Smooth muscle cell (in vitro differentiated cells): ENCODE measurements at regions not wholly inside any gene's neighbourhood (a gene's known extent, or its start where the extent isn't known, plus 50 kb on each side); places are given as distances from the start of the nearest gene placed in this dataset.

Experiments
- DNase-seq: peaks from one replicate; lab custom pipeline; 2025; ENCODE audit not compliant: unreplicated experiment; lab: John Stamatoyannopoulos, UW
- H2AFZ ChIP-seq: fragments of 200-600 bp; sonication (generic); 2 replicates; pipeline ENCODE4 v1.6.0; 2016; ENCODE audit warnings: antibody characterized with exemption, low read depth, mild to moderate bottlenecking
- H3F3A ChIP-seq: fragments of 200-600 bp; sonication (generic); 2 replicates; pipeline ENCODE4 v1.6.0; 2017; ENCODE audit warnings: antibody characterized with exemption, low read depth
- H3K27ac ChIP-seq: fragments of 200-600 bp; sonication (generic); 2 replicates; pipeline ENCODE4 v1.5.1; 2016; ENCODE audit warnings: low read depth, mild to moderate bottlenecking
- H3K27me3 ChIP-seq: fragments of 200-600 bp; sonication (generic); 2 replicates; pipeline ENCODE4 v1.6.1; 2016; ENCODE audit warnings: low read depth, mild to moderate bottlenecking
- H3K36me3 ChIP-seq: fragments of 200-600 bp; sonication (generic); 2 replicates; pipeline ENCODE4 v1.5.1; 2016; ENCODE audit warnings: low read depth
- H3K4me1 ChIP-seq: fragments of 200-600 bp; sonication (generic); 2 replicates; pipeline ENCODE4 v1.5.1; 2016; ENCODE audit warnings: low read depth
- H3K4me2 ChIP-seq: fragments of 200-600 bp; sonication (generic); 2 replicates; pipeline ENCODE4 v1.6.0; 2016; ENCODE audit warnings: mild to moderate bottlenecking
- H3K4me3 ChIP-seq: fragments of 200-600 bp; sonication (generic); 2 replicates; pipeline ENCODE4 v1.5.1; 2016; ENCODE audit warnings: mild to moderate bottlenecking
- H3K79me2 ChIP-seq: fragments of 200-600 bp; sonication (generic); 2 replicates; pipeline ENCODE4 v1.6.0; 2016; ENCODE audit warnings: low read depth, mild to moderate bottlenecking
- H3K9ac ChIP-seq: fragments of 200-600 bp; sonication (generic); 2 replicates; pipeline ENCODE4 v1.6.0; 2016; ENCODE audit warnings: low read depth
- H3K9me3 ChIP-seq: fragments of 200-600 bp; sonication (generic); replicated peaks from 2 replicates; pipeline ENCODE4 v1.5.1; 2016; ENCODE audit warnings: low read depth
- H4K20me1 ChIP-seq: fragments of 200-600 bp; sonication (generic); 2 replicates; pipeline ENCODE4 v1.6.0; 2016; ENCODE audit warnings: low read depth
- WGBS: methylation state at CpG from one replicate; pipeline ENCODE4 v1.1.7; 2016; ENCODE audit warnings: low lambda C conversion rate; 5-methylcytosine and 5-hydroxymethylcytosine counted together
- TF ChIP-seq, protein P1 (sequence below): fragments of 200-600 bp; sonication (generic); IDR thresholded peaks from 2 replicates; pipeline ENCODE4 v1.5.1; 2017; ENCODE audit warnings: borderline replicate concordance, mild to moderate bottlenecking, antibody characterized with exemption; ENCODE audit not compliant: insufficient read depth, poor library complexity, severe bottlenecking

DNA sequence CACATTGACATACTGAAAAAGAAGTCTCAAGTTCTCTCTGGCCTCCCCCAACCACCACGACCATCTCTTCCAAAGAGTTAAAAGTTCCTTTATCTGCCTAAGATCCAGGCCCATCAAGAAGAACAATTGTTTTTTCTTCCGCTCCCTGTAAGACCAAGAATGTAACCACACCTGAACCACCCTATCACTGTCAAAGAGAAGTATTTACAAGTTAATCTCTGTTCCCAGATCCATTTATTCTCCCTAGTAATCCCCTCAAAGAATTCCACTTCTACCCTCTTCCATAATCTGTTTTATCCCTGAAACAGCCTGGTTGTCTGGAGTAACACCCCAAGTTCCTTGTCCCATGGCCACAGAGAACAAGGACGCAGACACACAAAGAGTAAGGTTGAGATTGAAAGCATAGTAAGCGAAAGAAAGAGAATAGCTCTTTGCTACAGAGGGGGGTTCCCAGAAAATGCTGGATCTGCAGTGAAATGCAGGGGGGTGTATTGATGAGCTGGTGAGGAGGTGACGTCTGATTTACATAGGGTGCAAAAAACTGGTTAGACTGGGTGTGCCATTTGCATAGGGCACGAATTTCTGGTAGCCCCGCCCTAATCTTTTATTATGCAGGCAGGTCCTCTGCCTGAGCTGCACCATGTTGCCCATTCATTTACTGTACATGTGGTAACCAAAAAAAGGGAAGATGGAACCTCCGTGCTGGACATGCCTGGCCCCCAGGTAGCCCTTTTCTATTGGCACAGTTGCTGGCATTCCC, 122.0 kb downstream of the SKIDA1 start:
- DNase-seq, result no peak
- 87% methylated on average over 8 of the region's 8 CpGs for whole genome bisulfite sequencing

GRCh38 chr10:21402606-21403083, 122.8 kb downstream of the SKIDA1 start:
- Histone ChIP-seq H3K9ac (no peak overlapping the region), H3K36me3 (no peaks in the 10 kb centered on the region), H3K27ac (peak overlapping the region; percentile 8), H3K4me3 (no peak overlapping the region), H4K20me1 (no peaks in the 10 kb centered on the region), H3K27me3 (no peaks in the 10 kb centered on the region), H3K4me2 (no peak overlapping the region), H3K9me3 (no peaks in the 10 kb centered on the region), H3F3A (peaks cover 5% of the 10 kb centered on the region), H3K4me1 (peaks cover 18% of the 10 kb centered on the region), H2AFZ (peak overlapping the region; percentile 18), H3K79me2 (no peaks in the 10 kb centered on the region)
- WGBS, result 71% methylated on average over 4 of the region's 4 CpGs
- TF ChIP-seq, protein P1, sequence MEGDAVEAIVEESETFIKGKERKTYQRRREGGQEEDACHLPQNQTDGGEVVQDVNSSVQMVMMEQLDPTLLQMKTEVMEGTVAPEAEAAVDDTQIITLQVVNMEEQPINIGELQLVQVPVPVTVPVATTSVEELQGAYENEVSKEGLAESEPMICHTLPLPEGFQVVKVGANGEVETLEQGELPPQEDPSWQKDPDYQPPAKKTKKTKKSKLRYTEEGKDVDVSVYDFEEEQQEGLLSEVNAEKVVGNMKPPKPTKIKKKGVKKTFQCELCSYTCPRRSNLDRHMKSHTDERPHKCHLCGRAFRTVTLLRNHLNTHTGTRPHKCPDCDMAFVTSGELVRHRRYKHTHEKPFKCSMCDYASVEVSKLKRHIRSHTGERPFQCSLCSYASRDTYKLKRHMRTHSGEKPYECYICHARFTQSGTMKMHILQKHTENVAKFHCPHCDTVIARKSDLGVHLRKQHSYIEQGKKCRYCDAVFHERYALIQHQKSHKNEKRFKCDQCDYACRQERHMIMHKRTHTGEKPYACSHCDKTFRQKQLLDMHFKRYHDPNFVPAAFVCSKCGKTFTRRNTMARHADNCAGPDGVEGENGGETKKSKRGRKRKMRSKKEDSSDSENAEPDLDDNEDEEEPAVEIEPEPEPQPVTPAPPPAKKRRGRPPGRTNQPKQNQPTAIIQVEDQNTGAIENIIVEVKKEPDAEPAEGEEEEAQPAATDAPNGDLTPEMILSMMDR, result no peak
- DNase-seq, result no peak

More for the DNA sequence above, 122.0 kb downstream of the SKIDA1 start:
- no peak overlapping the region for H3K4me2 ChIP-seq
- H3K36me3 ChIP-seq, result no peaks in the 10 kb centered on the region
- no peak overlapping the region for H2AFZ ChIP-seq
- no peaks in the 10 kb centered on the region for H3K9me3 ChIP-seq
- H3K9ac ChIP-seq, result no peak overlapping the region
- H3K27me3 ChIP-seq, result no peaks in the 10 kb centered on the region
- TF ChIP-seq, protein P1, result no peak
- no peaks in the 10 kb centered on the region for H3K79me2 ChIP-seq
- H3K27ac ChIP-seq, result peak overlapping the region; percentile 8
- H3K4me1 ChIP-seq, result peaks cover 18% of the 10 kb centered on the region
- no peaks in the 10 kb centered on the region for H4K20me1 ChIP-seq
- H3K4me3 ChIP-seq, result no peak overlapping the region
- peaks cover 5% of the 10 kb centered on the region for H3F3A ChIP-seq

DNA sequence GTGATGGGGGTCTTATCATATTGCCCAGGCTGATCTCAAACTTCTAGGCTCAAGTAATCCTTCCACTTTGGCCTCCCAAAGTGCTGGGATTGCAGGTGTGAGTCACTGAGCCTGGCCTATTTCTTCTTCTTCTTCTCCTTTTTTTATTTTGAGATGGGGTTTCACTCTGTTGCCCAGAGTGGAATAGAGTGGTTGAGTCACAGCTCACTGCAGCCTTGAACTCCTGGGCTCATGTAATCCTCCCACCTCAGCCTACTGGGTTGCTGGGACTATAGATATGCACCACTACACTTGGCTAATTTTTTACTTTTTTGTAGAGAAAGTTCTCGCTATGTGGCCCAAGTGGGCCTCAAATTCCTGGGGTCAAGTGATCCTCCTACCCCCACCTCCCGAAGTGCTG, 124.3 kb downstream of the SKIDA1 start:
- H3K27ac ChIP-seq, result peak overlapping the region; percentile 91
- H3K4me2 ChIP-seq, result no peak overlapping the region
- H3K4me1 ChIP-seq, result peaks cover 18% of the 10 kb centered on the region
- H3K4me3 ChIP-seq, result no peak overlapping the region
- H3K27me3 ChIP-seq, result no peaks in the 10 kb centered on the region
- no peak overlapping the region for H3K9ac ChIP-seq
- 87% methylated on average over 2 of the region's 2 CpGs for WGBS
- DNase-seq, result no peak
- TF ChIP-seq, protein P1, result no peak
- H3K79me2 ChIP-seq, result no peaks in the 10 kb centered on the region
- H3K9me3 ChIP-seq, result no peaks in the 10 kb centered on the region
- H3F3A ChIP-seq, result peaks cover 5% of the 10 kb centered on the region
- no peak overlapping the region for H2AFZ ChIP-seq
- H4K20me1 ChIP-seq, result no peaks in the 10 kb centered on the region
- H3K36me3 ChIP-seq, result no peaks in the 10 kb centered on the region
